Testis (tissue), 2 donors: ENCODE measurements at regions not wholly inside any gene's neighbourhood (a gene's known extent, or its start where the extent isn't known, plus 50 kb on each side); places are given as distances from the start of the nearest gene placed in this dataset.

Experiments
- CTCF ChIP-seq, 3 experiments: fragments of 450-650 bp in 2 of 3; fragments of 200-600 bp in 1 of 3; sonication (generic) in 1 of 3; IDR thresholded peaks; one replicate each; pipeline ENCODE4 v1.5.1; 2016 to 2019; ENCODE audit warnings: antibody characterized with exemption in 3 of 3, mild to moderate bottlenecking in 2 of 3, moderate library complexity in 1 of 3
- POLR2A ChIP-seq: fragments of 450-650 bp; IDR thresholded peaks from one replicate; pipeline ENCODE4 v1.6.1; 2017; ENCODE audit warnings: antibody characterized with exemption, mild to moderate bottlenecking, moderate library complexity

- no peak for TF ChIP-seq CTCF (IDR thresholded peaks at IDR 0.05)
- no peak for TF ChIP-seq POLR2A
These were observed 1517.6 kb downstream of the STIM2 start for GRCh38 chr4:28378109-28378830.
